Endothelial cell of umbilical vein (primary cell): ENCODE measurements at regions not wholly inside any gene's neighbourhood (a gene's known extent, or its start where the extent isn't known, plus 50 kb on each side); places are given as distances from the start of the nearest gene placed in this dataset.

Experiments
- EZH2 ChIP-seq: IDR thresholded peaks from 2 replicates; pipeline ENCODE4 v1.6.1; 2012; ENCODE audit warnings: borderline replicate concordance, low read depth, mild to moderate bottlenecking, moderate library complexity, low read length, inconsistent platforms; ENCODE audit not compliant: severe bottlenecking
- GATA2 ChIP-seq: IDR thresholded peaks from 2 replicates; pipeline ENCODE4 v1.7.0; 2011; ENCODE audit warnings: low read depth, mild to moderate bottlenecking, moderate library complexity, mixed read lengths, low read length; ENCODE audit not compliant: insufficient read length, insufficient read depth
- POLR2A ChIP-seq: IDR thresholded peaks from 2 replicates; pipeline ENCODE4 v1.6.1; 2012; ENCODE audit warnings: low read depth, mild to moderate bottlenecking, control low read depth, low read length
- POLR2AphosphoS5 ChIP-seq: IDR thresholded peaks from 2 replicates; pipeline ENCODE4 v1.6.1; 2012; ENCODE audit warnings: low read depth, mild to moderate bottlenecking, control low read depth, low read length, moderate library complexity; ENCODE audit not compliant: insufficient read depth
- TF ChIP-seq, protein P1 (sequence below), 2 donors: IDR thresholded peaks; 1 replicate in 1 of 2; 2 replicates in 1 of 2; pipeline ENCODE4 v1.5.1; 2011; ENCODE audit warnings: low read length in 2 of 2, mild to moderate bottlenecking in 2 of 2, moderate library complexity in 2 of 2, control low read depth in 1 of 2, inconsistent platforms in 1 of 2, low read depth in 1 of 2; ENCODE audit not compliant: insufficient read depth in 1 of 2; ENCODE audit errors: extremely low read depth in 1 of 2

DNA sequence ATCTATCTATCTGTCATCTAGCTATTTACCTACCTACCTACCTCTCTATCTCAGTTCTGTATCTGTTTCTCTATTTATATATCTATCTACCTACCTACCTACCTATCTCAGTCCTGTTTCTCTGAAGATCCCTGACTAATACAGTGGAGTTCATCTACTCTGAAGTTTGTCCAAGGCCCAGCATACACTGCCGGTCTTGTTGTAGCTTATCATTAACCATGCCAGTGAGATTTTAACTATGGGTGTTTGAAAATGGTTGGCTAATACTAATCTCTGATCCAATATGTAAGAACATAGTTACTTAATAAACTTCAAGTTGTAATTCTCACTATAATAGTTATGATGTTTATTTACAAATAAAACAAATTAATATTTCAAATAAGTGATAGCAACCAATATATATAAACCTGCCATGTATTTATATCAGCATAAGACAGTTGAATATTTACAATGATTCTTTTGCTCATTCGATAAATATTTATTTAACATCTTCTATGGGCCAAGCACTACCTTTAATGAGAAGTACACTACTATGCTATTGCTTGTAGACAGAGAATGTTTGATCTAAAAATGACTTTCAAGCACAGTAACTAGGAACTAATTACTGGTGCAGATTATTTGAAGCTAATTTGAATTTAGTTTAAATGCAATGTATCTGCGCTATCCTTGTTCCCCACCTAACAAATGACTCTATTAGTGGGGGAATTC, 242.1 kb downstream of the KLF5 start:
- TF ChIP-seq POLR2AphosphoS5 (no peak), POLR2A (no peak), EZH2 (no peak), GATA2 (no peak)
- TF ChIP-seq, protein P1, sequence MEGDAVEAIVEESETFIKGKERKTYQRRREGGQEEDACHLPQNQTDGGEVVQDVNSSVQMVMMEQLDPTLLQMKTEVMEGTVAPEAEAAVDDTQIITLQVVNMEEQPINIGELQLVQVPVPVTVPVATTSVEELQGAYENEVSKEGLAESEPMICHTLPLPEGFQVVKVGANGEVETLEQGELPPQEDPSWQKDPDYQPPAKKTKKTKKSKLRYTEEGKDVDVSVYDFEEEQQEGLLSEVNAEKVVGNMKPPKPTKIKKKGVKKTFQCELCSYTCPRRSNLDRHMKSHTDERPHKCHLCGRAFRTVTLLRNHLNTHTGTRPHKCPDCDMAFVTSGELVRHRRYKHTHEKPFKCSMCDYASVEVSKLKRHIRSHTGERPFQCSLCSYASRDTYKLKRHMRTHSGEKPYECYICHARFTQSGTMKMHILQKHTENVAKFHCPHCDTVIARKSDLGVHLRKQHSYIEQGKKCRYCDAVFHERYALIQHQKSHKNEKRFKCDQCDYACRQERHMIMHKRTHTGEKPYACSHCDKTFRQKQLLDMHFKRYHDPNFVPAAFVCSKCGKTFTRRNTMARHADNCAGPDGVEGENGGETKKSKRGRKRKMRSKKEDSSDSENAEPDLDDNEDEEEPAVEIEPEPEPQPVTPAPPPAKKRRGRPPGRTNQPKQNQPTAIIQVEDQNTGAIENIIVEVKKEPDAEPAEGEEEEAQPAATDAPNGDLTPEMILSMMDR (IDR thresholded peaks at IDR 0.05; ENCODE audit: extremely low read depth in 1 of 2, insufficient read depth in 1 of 2, low read depth in 1 of 2, low read length in 2 of 2), result no peak
